ENCODE measurements at regions not wholly inside any gene's neighbourhood (a gene's known extent, or its start where the extent isn't known, plus 50 kb on each side); places are given as distances from the start of the nearest gene placed in this dataset.
"Not testable (repeated sequence)": the region's sequence is repeated elsewhere in the genome, so short reads cannot be mapped to it uniquely, and the experiment has no call there.

DNA sequence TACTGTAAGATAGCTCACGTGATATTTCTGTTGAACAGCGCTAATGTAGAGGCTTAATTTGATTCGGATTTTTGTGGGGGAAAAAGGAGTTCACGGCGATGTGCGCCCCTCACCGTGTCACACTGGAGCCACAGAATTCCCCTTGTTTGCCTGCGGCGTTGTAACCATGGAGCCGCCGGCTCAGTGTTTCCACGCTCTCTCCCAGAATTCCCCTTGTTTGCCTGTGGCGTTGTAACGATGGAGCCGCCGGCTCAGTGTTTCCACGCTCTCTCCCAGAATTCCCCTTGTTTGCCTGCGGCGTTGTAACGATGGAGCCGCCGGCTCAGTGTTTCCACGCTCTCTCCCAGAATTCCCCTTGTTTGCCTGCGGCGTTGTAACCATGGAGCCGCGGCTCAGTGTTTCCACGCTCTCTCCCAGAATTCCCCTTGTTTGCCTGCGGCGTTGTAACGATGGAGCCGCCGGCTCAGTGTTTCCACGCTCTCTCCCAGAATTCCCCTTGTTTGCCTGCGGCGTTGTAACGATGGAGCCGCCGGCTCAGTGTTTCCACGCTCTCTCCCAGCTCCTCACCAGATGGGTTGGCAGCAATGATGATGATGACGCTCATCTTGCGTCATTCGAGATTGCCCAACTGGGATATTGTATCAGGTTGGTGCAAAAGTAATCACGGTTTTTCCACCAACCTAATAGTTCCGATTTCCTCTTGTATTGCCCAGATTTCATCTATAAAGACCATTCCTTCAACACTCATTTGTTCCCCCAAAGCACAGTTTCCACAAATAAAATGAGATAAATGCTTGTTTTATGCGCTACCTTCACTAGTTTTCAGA is 228.6 kb downstream of the KLF6 start:
- not testable (repeated sequence) for TF ChIP-seq CTCF (IDR thresholded peaks at IDR 0.05; ENCODE audit: low read depth, low read length); POLR2A (IDR thresholded peaks at IDR 0.05; ENCODE audit: extremely low read depth, insufficient read length); MYC (IDR thresholded peaks at IDR 0.05; ENCODE audit: low read depth, low read length); MAX (IDR thresholded peaks at IDR 0.05; ENCODE audit: low read depth, low read length)
